ENCODE measurements at regions not wholly inside any gene's neighbourhood (a gene's known extent, or its start where the extent isn't known, plus 50 kb on each side); places are given as distances from the start of the nearest gene placed in this dataset.

DNA sequence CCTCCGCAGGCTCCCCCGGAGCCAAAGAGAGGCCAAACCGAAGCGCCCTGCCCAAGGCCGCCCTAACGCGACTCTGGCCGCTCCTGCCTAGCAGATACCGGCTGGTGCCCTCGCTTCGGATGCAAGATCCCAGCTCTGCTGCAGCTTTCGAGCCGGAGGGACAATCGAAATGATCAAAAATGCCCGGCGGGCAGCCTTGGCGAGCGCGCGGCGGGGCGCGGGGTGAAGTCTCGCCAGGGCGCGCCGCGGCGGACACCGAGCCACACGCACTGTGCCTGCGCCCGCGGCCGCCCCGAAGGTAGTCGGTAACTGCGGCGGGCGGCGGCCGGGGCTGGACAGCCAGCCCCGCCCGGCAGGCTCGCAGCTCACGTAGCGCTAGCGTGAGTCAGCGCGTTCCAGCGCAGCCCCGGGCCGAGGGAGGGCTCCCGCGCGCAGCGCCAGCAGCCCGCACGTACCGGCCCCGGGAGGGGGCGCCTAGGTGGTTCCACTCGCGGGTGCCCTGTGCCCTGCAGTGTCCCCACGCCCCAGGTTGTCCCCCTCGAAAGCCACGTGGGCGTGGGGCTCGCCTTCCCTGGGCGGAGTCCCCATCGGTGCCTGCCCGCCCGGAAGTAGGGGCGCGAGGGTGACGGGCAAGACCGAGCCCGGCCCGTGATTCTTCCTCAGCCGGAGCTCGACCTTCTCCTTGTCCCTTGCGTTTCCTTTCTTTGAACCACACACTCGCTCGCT, 109.2 kb upstream of the EGLN3 start:
- Histone ChIP-seq H3K9me3 (no peaks in the 10 kb centered on the region), H3K36me3 (no peaks in the 10 kb centered on the region), H3K27ac (peak overlapping the region; percentile 58 to 80 (median 70)), H3K27me3 (no peaks in the 10 kb centered on the region), H3K4me1 (peaks cover 0 to 4% (median 0%) of the 10 kb centered on the region in 3 donors), H3K4me3 (peak overlapping the region; percentile 49 to 67 (median 59))
- no peak for FAIRE-seq
- peak; percentile 71 to 91 (median 79) for DNase-seq
- 1% methylated on average over 62 to 84 of the region's 84 CpGs for WGBS, 2 donors
- TF ChIP-seq, protein P1, sequence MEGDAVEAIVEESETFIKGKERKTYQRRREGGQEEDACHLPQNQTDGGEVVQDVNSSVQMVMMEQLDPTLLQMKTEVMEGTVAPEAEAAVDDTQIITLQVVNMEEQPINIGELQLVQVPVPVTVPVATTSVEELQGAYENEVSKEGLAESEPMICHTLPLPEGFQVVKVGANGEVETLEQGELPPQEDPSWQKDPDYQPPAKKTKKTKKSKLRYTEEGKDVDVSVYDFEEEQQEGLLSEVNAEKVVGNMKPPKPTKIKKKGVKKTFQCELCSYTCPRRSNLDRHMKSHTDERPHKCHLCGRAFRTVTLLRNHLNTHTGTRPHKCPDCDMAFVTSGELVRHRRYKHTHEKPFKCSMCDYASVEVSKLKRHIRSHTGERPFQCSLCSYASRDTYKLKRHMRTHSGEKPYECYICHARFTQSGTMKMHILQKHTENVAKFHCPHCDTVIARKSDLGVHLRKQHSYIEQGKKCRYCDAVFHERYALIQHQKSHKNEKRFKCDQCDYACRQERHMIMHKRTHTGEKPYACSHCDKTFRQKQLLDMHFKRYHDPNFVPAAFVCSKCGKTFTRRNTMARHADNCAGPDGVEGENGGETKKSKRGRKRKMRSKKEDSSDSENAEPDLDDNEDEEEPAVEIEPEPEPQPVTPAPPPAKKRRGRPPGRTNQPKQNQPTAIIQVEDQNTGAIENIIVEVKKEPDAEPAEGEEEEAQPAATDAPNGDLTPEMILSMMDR (IDR thresholded peaks at IDR 0.05): no peak
- peak; percentile 97 to 98 (median 98) for ATAC-seq
- intact Hi-C loops (cut with DNase I): no loop called here

DNA sequence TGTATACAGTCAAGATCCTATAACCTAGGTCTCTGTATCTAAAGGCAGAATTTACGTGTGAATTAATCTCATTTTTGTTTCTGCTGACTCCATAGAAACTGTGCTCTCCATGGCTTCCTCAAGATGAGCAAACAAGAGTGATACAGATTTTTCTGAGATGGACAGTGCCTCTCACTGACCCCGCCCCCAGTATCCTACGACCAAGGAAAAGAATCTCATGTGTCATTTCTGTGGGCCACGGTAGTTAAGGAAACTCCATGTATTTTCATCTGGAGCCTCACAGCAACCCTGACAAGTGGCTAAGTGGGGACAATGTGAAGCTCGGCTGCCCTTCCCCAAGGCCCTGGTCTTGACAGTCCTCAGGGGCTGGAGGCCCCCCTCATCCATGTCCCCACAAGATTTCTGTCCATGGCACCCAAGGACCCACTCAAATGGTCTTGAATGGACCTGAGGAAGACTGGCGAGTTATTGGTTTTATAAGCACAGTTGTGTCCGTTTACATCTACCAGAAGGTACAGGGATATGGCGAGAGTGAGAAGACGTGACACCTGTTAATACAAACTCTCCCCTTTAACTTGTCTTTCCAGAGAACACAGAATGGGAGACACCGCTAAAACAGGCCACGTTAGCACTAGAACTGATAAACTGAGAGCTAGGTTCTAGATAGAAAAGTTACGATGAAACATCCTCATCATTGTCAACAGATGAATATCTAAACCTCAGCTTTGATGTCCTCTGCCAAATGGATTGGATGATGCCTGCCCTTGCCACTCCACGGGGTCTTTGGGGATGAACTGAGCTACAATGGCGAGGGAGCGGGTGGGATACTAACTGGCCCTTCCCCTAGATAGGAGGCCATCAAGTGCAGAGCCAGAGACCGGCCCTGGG, 108.4 kb upstream of the EGLN3 start:
- Histone ChIP-seq H3K27me3 (no peaks in the 10 kb centered on the region), H3K27ac (peak overlapping the region in 3 of 4 donors; percentile 58 to 80 (median 76)), H3K4me1 (peaks cover 0 to 4% (median 0%) of the 10 kb centered on the region in 3 donors), H3K36me3 (no peaks in the 10 kb centered on the region), H3K9me3 (no peaks in the 10 kb centered on the region), H3K4me3 (peak overlapping the region; percentile 49 to 67 (median 59))
- no peak for ATAC-seq
- TF ChIP-seq, protein P1 (IDR thresholded peaks at IDR 0.05): no peak
- no peak for FAIRE-seq
- intact Hi-C loops (cut with DNase I): no loop called here
- DNase-seq: no peak
- WGBS, 2 donors: 69 to 71% methylated on average over 16 of the region's 16 CpGs

DNA sequence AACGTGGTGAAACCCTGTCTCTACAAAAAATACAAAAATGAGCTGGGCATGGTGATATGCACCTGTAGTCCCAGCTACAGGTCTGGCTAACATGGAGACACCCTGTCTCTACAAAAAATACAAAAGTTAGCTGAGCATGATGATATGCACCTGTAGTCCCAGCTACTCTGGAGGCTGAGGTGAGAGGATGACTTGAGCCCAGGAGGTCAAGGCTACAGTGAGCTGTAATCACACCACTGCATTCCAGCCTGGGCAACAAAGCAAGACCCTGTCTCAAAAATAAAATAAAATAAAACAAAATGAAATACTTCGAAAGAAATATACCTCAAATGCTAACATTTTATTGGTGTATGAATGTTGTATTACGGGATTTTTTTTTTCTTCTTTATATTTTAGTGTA, 107.6 kb upstream of the EGLN3 start:
- Histone ChIP-seq H3K4me1 (peaks cover 0 to 4% (median 0%) of the 10 kb centered on the region in 3 donors), H3K9me3 (no peaks in the 10 kb centered on the region), H3K4me3 (no peak overlapping the region), H3K27ac (no peak overlapping the region), H3K36me3 (no peaks in the 10 kb centered on the region), H3K27me3 (no peaks in the 10 kb centered on the region)
- WGBS, 2 donors: 89 to 93% methylated on average over 3 of the region's 3 CpGs
- intact Hi-C loops (cut with DNase I): no loop called here
- TF ChIP-seq, protein P1 (IDR thresholded peaks at IDR 0.05): no peak
- ATAC-seq (no peak), DNase-seq (no peak), FAIRE-seq (no peak)

DNA sequence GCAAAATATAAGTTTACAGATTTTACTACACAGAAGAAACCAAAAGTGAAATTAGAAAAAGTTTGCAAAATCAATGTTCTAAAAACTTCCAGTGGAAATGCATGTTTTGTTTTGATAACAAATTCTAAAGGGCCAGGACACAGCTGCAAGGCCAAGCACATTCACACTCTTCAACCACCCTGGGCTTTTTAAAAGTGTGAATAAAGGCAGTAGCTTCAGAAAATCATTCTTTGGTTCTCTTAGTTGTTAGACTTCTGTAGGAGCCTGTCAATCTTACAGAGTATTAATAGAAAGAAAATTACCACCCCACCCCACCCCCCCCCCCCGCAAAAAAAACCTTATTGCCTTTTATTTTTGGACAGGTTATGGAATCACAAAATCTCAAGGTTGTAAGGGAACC, 105.2 kb upstream of the EGLN3 start:
- Histone ChIP-seq H3K4me3 (no peak overlapping the region), H3K9me3 (no peaks in the 10 kb centered on the region), H3K36me3 (no peaks in the 10 kb centered on the region), H3K27ac (no peak overlapping the region), H3K27me3 (no peaks in the 10 kb centered on the region), H3K4me1 (peaks cover 0 to 4% (median 0%) of the 10 kb centered on the region in 3 donors)
- no peak for ATAC-seq
- TF ChIP-seq, protein P1 (IDR thresholded peaks at IDR 0.05): no peak
- intact Hi-C loops (cut with DNase I): no loop called here
- WGBS, 2 donors: 53 to 57% methylated on average over 1 of the region's 1 CpG
- no peak for DNase-seq
- FAIRE-seq: no peak

All from pancreas (tissue), 10 donors.